HFF-Myc (cell line): ENCODE measurements at regions not wholly inside any gene's neighbourhood (a gene's known extent, or its start where the extent isn't known, plus 50 kb on each side); places are given as distances from the start of the nearest gene placed in this dataset.

Experiments
- DNase-seq: peaks from one replicate; pipeline ENCODE4 v3.0.0-alpha.2; 2011; ENCODE audit warnings: low read depth; ENCODE audit errors: extremely low read depth
- H3K4me3 ChIP-seq: replicated peaks from 2 replicates; pipeline ENCODE4 v1.5.1; 2011; ENCODE audit warnings: low read depth, mild to moderate bottlenecking, control low read depth, low read length
- CTCF ChIP-seq: IDR thresholded peaks from 2 replicates; pipeline ENCODE4 v1.5.1; 2012; ENCODE audit warnings: mild to moderate bottlenecking, low read depth, low read length, control low read depth; ENCODE audit errors: missing control alignments

GRCh38 chr13:104034891-104035290 is 968.7 kb upstream of the SLC10A2 start:
- no peak overlapping the region for H3K4me3 ChIP-seq
- no peak for DNase-seq
- TF ChIP-seq CTCF: no peak

DNA sequence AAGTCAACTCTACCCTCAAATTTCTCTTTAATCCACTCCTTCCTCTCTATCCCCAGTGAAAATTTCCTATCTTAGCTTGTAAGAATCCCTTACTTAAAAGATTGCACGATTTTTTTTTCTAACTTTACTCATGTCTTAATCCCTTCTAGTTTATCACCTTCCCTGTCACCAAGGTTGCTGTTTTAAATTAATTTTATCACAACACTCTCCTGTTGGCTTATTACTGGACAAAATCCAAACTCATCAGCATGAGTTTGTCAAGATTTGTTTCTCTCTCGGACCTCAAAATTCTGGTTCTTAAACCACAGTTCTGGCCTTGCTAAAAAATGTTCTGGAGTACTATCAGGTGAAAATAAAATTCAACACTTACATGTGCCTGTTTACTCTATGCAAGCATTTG is 959.1 kb upstream of the SLC10A2 start:
- no peak for TF ChIP-seq CTCF
- no peak overlapping the region for H3K4me3 ChIP-seq
- no peak for DNase-seq

DNA sequence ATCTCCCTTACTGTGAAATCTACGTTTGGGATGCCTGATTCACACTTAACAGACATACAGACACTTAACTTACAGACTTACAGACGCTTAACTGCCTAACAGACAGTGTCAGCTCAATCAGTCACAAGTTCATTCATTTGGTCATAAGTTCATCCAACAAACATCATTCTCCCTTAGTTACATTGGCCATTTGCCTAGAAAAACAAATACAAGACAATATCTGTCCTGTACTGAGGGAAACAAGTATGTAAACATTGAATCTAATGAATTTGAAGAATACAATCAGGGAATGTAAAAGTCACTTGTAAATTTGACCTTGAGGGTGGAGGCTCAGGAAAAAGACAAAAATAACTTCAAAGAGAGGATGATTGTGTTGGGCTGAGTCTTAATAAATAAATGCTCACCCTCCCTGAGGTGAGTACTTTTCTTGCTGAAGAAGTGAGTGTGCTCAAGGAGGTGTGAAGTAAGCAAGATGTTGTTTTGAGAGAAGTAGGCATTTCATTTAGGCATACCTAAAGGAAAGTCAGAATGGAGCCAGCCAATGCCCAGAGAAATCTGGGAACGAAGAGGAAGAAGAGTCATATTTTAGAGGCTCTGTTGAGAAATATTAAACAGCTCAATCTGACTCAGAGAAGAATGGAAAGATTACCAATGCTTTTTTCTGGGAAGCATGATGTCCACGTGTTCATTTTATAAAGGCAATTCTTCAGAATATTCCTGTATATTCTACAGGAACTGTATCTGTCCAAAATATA is 958.4 kb upstream of the SLC10A2 start:
- no peak for TF ChIP-seq CTCF
- H3K4me3 ChIP-seq: no peak overlapping the region
- DNase-seq: no peak

- DNase-seq: no peak
Observed at GRCh38 chr13:104021806-104022397, 955.7 kb upstream of the SLC10A2 start.

GRCh38 chr13:104017317-104017716 is 951.1 kb upstream of the SLC10A2 start:
- no peak overlapping the region for H3K4me3 ChIP-seq
- DNase-seq: no peak
- no peak for TF ChIP-seq CTCF

More at GRCh38 chr13:104021806-104022397, 955.7 kb upstream of the SLC10A2 start:
- no peak for TF ChIP-seq CTCF
- no peak overlapping the region for H3K4me3 ChIP-seq

- DNase-seq: no peak
- H3K4me3 ChIP-seq: no peak overlapping the region
- no peak for TF ChIP-seq CTCF
Observed at GRCh38 chr13:104015646-104016396, 949.6 kb upstream of the SLC10A2 start.
